KMS-11 (cell line): ENCODE measurements at regions not wholly inside any gene's neighbourhood (a gene's known extent, or its start where the extent isn't known, plus 50 kb on each side); places are given as distances from the start of the nearest gene placed in this dataset.

Experiments
- H2AFZ ChIP-seq: fragments of 200-600 bp; sonication (generic); 2 replicates; pipeline ENCODE4 v1.6.1; 2016; ENCODE audit warnings: antibody characterized with exemption, mixed run types, low read depth
- H3K27ac ChIP-seq: fragments of 200-600 bp; sonication (generic); 2 replicates; pipeline ENCODE4 v1.6.1; 2016; ENCODE audit warnings: mild to moderate bottlenecking, mixed run types
- H3K27me3 ChIP-seq: fragments of 200-600 bp; sonication (generic); 2 replicates; pipeline ENCODE4 v1.6.1; 2017; ENCODE audit warnings: mild to moderate bottlenecking, low read depth, mixed run types, moderate library complexity; ENCODE audit not compliant: insufficient read depth
- H3K36me3 ChIP-seq: fragments of 200-600 bp; sonication (generic); 2 replicates; pipeline ENCODE4 v1.6.1; 2017; ENCODE audit warnings: mild to moderate bottlenecking, mixed run types; ENCODE audit not compliant: insufficient read depth
- H3K4me1 ChIP-seq: fragments of 200-600 bp; sonication (generic); 2 replicates; pipeline ENCODE4 v1.6.1; 2016; ENCODE audit warnings: mild to moderate bottlenecking, low read depth, mixed run types; ENCODE audit not compliant: poor library complexity, severe bottlenecking
- H3K4me2 ChIP-seq: fragments of 200-600 bp; sonication (generic); 2 replicates; pipeline ENCODE4 v1.7.0; 2016; ENCODE audit warnings: mild to moderate bottlenecking, mixed run types
- H3K4me3 ChIP-seq: fragments of 200-600 bp; sonication (generic); IDR thresholded peaks from 2 replicates; pipeline ENCODE4 v1.6.1; 2017; ENCODE audit warnings: low read depth, low read length, mixed read lengths; ENCODE audit not compliant: insufficient read depth
- H3K79me2 ChIP-seq: fragments of 200-600 bp; sonication (generic); 2 replicates; pipeline ENCODE4 v1.6.1; 2016; ENCODE audit warnings: low read depth, mixed run types; ENCODE audit not compliant: insufficient read depth
- H3K9ac ChIP-seq: fragments of 200-600 bp; sonication (generic); 2 replicates; pipeline ENCODE4 v1.6.1; 2016; ENCODE audit warnings: mild to moderate bottlenecking, mixed run types
- H4K20me1 ChIP-seq: fragments of 200-600 bp; sonication (generic); 2 replicates; pipeline ENCODE4 v1.6.1; 2016; ENCODE audit warnings: mild to moderate bottlenecking, mixed run types; ENCODE audit not compliant: insufficient read depth
- CTCF ChIP-seq: fragments of 200-600 bp; sonication (generic); conservative IDR thresholded peaks from 2 replicates; pipeline ENCODE4 v1.6.1; 2017; ENCODE audit warnings: low read depth, mild to moderate bottlenecking, antibody characterized with exemption, low read length, moderate library complexity, mixed read lengths

DNA sequence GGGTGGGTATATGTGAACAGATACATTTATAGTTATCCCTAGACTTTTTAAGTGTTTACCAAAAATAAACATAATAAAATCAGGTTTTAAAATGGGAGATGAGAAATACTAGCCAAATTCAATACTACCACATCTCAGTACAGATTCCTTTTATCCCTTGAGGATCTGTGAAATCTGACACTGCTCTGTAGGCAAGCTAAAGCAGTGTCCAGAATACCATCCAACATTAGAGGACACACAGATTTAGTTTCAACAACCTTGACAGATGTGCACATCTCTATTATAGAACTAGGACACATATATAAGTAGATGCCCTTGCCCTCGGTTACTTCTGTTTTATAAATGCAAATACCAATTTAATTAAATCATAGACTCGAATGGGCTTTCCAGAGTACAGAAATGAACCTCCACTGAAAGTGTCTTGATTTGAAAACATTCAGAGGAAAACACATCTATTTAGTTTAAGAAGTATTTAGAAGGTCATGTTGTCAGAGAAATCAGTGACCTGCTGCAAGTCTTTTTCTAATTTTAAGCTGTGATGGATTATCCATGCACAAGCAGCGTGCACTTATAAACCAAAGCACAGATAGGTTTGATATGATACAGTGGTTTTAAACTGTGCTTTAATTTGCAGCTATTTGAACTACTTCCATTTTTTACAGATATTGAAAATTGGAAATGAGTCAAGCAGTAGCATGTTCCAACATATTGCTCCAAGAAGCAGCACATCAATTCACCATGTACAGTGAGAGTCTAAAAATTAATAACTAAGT is 156.3 kb upstream of the EPHA7 start:
- H3K27ac ChIP-seq: no peak overlapping the region
- no peak overlapping the region for H2AFZ ChIP-seq
- H3K9ac ChIP-seq: no peak overlapping the region
- no peak for TF ChIP-seq CTCF
- no peaks in the 10 kb centered on the region for H3K4me1 ChIP-seq
- no peak overlapping the region for H3K4me3 ChIP-seq
- H3K4me2 ChIP-seq: no peak overlapping the region
- no peaks in the 10 kb centered on the region for H3K79me2 ChIP-seq
- H3K36me3 ChIP-seq: no peaks in the 10 kb centered on the region
- H4K20me1 ChIP-seq: no peaks in the 10 kb centered on the region
- H3K27me3 ChIP-seq: no peaks in the 10 kb centered on the region

DNA sequence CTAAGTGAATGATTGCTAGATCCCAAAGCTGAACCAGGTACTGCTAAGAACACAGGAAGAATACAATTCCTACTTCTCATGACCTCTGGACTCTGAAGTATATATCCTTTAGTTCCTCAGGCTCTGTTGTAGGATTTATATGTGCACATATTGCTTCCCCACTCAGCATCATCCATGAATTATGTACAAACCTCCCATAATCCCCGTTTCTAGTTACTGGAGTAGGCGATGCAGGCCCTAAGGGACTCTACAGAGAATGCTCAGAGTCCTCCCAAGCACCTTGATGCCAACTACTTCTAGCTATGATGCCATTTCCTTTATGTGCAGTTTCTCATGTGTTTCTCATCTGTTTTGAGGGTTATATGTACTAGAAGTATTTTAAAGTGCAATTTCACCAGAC is 154.9 kb upstream of the EPHA7 start:
- Histone ChIP-seq H3K27ac (no peak overlapping the region), H3K4me2 (no peak overlapping the region), H3K36me3 (no peaks in the 10 kb centered on the region), H2AFZ (no peak overlapping the region), H3K27me3 (no peaks in the 10 kb centered on the region), H3K9ac (no peak overlapping the region), H3K79me2 (no peaks in the 10 kb centered on the region), H4K20me1 (no peaks in the 10 kb centered on the region), H3K4me3 (no peak overlapping the region), H3K4me1 (no peaks in the 10 kb centered on the region)
- no peak for TF ChIP-seq CTCF

DNA sequence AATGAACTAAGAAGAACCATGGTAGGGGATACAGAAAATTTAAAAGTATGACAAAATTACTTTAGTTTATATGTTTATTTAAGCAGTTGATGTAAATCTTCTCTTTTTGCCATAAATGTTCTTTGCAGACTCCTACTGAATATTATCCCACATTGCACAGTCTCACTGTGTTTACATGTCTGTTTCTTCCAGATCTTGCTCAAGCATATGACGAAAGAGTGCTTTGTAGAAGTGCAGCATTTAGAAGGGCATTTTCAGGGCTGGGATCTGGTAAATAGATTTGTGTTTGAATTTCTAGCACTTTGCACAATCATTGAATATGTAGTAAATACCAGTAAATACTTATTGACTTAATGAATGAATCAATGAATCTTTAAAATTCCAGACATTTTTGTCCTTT is 152.0 kb upstream of the EPHA7 start:
- Histone ChIP-seq H3K4me2 (no peak overlapping the region), H3K4me3 (no peak overlapping the region), H4K20me1 (no peaks in the 10 kb centered on the region), H3K4me1 (no peaks in the 10 kb centered on the region), H3K36me3 (no peaks in the 10 kb centered on the region), H3K27me3 (no peaks in the 10 kb centered on the region), H2AFZ (no peak overlapping the region), H3K9ac (no peak overlapping the region), H3K79me2 (no peaks in the 10 kb centered on the region), H3K27ac (no peak overlapping the region)
- no peak for TF ChIP-seq CTCF

DNA sequence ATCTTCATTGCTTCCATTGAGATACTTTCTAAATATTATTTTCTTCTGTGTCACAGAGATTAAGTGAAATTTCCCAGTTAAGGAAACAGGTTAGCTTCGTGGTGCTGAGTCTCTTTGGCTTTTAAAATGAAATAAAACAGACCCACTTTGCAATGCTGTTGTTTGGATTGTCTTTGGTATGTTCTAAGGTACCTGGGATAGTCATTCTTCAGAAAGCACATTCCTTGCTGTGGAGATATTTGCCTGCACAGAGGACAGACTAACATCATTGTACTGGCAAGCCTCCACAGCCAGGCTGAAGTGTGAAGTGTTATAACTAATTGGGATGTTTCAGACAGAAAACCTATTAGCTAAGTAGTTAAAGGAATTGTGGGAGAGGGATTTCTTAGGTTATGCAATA is 148.8 kb upstream of the EPHA7 start:
- no peaks in the 10 kb centered on the region for H3K36me3 ChIP-seq
- H3K4me2 ChIP-seq: no peak overlapping the region
- no peak overlapping the region for H3K27ac ChIP-seq
- no peaks in the 10 kb centered on the region for H3K79me2 ChIP-seq
- no peaks in the 10 kb centered on the region for H4K20me1 ChIP-seq
- H3K4me3 ChIP-seq: no peak overlapping the region
- no peak overlapping the region for H2AFZ ChIP-seq
- TF ChIP-seq CTCF: no peak
- no peak overlapping the region for H3K9ac ChIP-seq
- H3K4me1 ChIP-seq: no peaks in the 10 kb centered on the region
- H3K27me3 ChIP-seq: no peaks in the 10 kb centered on the region
